SK-N-SH (cell line): ENCODE measurements at regions not wholly inside any gene's neighbourhood (a gene's known extent, or its start where the extent isn't known, plus 50 kb on each side); places are given as distances from the start of the nearest gene placed in this dataset.

Experiments used
- CTCF ChIA-PET: fragments of 300-600, 350-600 bp; formaldehyde crosslinking; extraction: SDS; loops from one replicate; lab custom pipeline; 2021; lab: Yijun Ruan, JAX
- POLR2A ChIA-PET: fragments of 350-600 bp; sonication (Branson Sonifier 250); formaldehyde crosslinking; extraction: SDS; loops from one replicate; lab custom pipeline; 2020; ENCODE audit warnings: antibody characterized with exemption, inconsistent platforms; lab: Yijun Ruan, JAX
- DNase-seq: peaks from one replicate; pipeline ENCODE4 v3.0.0; 2012
- H2AFZ ChIP-seq: fragments of 200-600 bp; sonication (generic); 2 replicates; pipeline ENCODE4 v1.8.1; 2016; ENCODE audit warnings: antibody characterized with exemption, mild to moderate bottlenecking, low read depth
- H3F3A ChIP-seq: fragments of 200-600 bp; sonication (generic); replicated peaks from 2 replicates; pipeline ENCODE3; 2016; ENCODE audit warnings: antibody characterized with exemption, mild to moderate bottlenecking; ENCODE audit not compliant: insufficient read depth
- H3K27ac ChIP-seq, 2 experiments: fragments of 200-500 bp in 1 of 2; fragments of 200-600 bp in 1 of 2; sonication (Bioruptor generic) in 1 of 2; sonication (generic), shearing (Covaris generic) in 1 of 2; 2 replicates each; pipeline versions ENCODE4 v1.5.1 to v1.6.1; 2014 to 2016; ENCODE audit warnings: low read depth in 2 of 2, inconsistent platforms in 1 of 2, low read length in 1 of 2, mild to moderate bottlenecking in 1 of 2, mixed read lengths in 1 of 2
- H3K27me3 ChIP-seq: fragments of 200-600 bp; sonication (generic), shearing (Covaris generic); 2 replicates; pipeline ENCODE4 v1.6.1; 2016; ENCODE audit warnings: mixed run types; ENCODE audit not compliant: insufficient read depth
- H3K36me3 ChIP-seq, 2 experiments: fragments of 200-500 bp in 1 of 2; fragments of 200-600 bp in 1 of 2; sonication (Bioruptor generic) in 1 of 2; sonication (generic) in 1 of 2; replicated peaks in 1 of 2; 2 replicates each; pipeline versions ENCODE3 to v1.5.1; 2014 to 2016; ENCODE audit warnings: low read length in 1 of 2, mild to moderate bottlenecking in 1 of 2; ENCODE audit not compliant: insufficient read depth in 2 of 2, control insufficient read depth in 1 of 2
- H3K4me1 ChIP-seq, 2 experiments: fragments of 200-500 bp in 1 of 2; fragments of 200-600 bp in 1 of 2; sonication (Bioruptor generic) in 1 of 2; sonication (generic), shearing (Covaris generic) in 1 of 2; 2 replicates each; pipeline versions ENCODE4 v1.5.1 to v1.6.1; 2014 to 2016; ENCODE audit warnings: low read depth in 1 of 2, low read length in 1 of 2, mixed run types in 1 of 2; ENCODE audit not compliant: insufficient read depth in 2 of 2, control insufficient read depth in 1 of 2
- H3K4me2 ChIP-seq: fragments of 200-600 bp; sonication (generic), shearing (Covaris generic); 2 replicates; pipeline ENCODE4 v1.6.1; 2017; ENCODE audit warnings: mixed run types
- H3K4me3 ChIP-seq, 2 experiments: fragments of 200-500 bp in 1 of 2; fragments of 200-600 bp in 1 of 2; sonication (Bioruptor generic) in 1 of 2; sonication (generic), shearing (Covaris generic) in 1 of 2; 2 replicates each; pipeline versions ENCODE4 v1.5.1 to v1.8.1; 2014 to 2016; ENCODE audit warnings: low read depth in 2 of 2, inconsistent platforms in 1 of 2, low read length in 1 of 2, mild to moderate bottlenecking in 1 of 2, mixed read lengths in 1 of 2, moderate library complexity in 1 of 2
- H3K79me2 ChIP-seq: fragments of 200-600 bp; sonication (generic); 2 replicates; pipeline ENCODE4 v1.8.1; 2017; ENCODE audit warnings: mild to moderate bottlenecking; ENCODE audit not compliant: insufficient read depth
- H3K9ac ChIP-seq: fragments of 200-600 bp; sonication (generic); 2 replicates; pipeline ENCODE4 v1.6.1; 2017; ENCODE audit warnings: mixed run types
- H3K9me2 ChIP-seq: fragments of 200-600 bp; sonication (generic); 2 replicates; pipeline ENCODE4 v1.6.1; 2017; ENCODE audit warnings: mixed run types
- H3K9me3 ChIP-seq: fragments of 200-600 bp; sonication (generic); 2 replicates; pipeline ENCODE4 v1.6.1; 2017; ENCODE audit warnings: mixed run types, mild to moderate bottlenecking, moderate library complexity
- H4K20me1 ChIP-seq: fragments of 200-600 bp; sonication (generic); 2 replicates; pipeline ENCODE4 v1.6.1; 2017; ENCODE audit warnings: mild to moderate bottlenecking, mixed run types; ENCODE audit not compliant: insufficient read depth
- CTCF ChIP-seq: fragments of 200-600 bp; sonication (generic); IDR thresholded peaks from 2 replicates; pipeline ENCODE4 v1.6.1; 2017; ENCODE audit warnings: antibody characterized with exemption, mild to moderate bottlenecking, moderate library complexity
- ELF1 ChIP-seq: IDR thresholded peaks from 2 replicates; pipeline ENCODE4 v1.4.0; 2012
- EP300 ChIP-seq, 2 experiments: IDR thresholded peaks; 2 replicates each; pipeline versions ENCODE4 v1.4.0 to v1.6.1; 2012; ENCODE audit warnings: borderline replicate concordance in 1 of 2, low read depth in 1 of 2, low read length in 1 of 2
- EZH2phosphoT487 ChIP-seq: fragments of 200-600 bp; sonication (generic); IDR thresholded peaks from 2 replicates; pipeline ENCODE4 v1.6.1; 2017; ENCODE audit warnings: low read depth, mixed run types, mild to moderate bottlenecking, antibody characterized with exemption, moderate library complexity, borderline replicate concordance
- FOSL2 ChIP-seq: IDR thresholded peaks from 2 replicates; pipeline ENCODE4 v1.4.0; 2012; ENCODE audit warnings: low read depth, mild to moderate bottlenecking, moderate library complexity, borderline replicate concordance
- GATA2 ChIP-seq: sonication (generic); formaldehyde crosslinking; IDR thresholded peaks from 2 replicates; pipeline ENCODE4 v1.5.0; 2020; ENCODE audit warnings: mild to moderate bottlenecking, missing genetic modification reagents
- JUND ChIP-seq: IDR thresholded peaks from 2 replicates; pipeline ENCODE4 v1.4.0; 2012
- MAX ChIP-seq: IDR thresholded peaks from 2 replicates; pipeline ENCODE4 v1.4.0; 2012; ENCODE audit warnings: low read depth
- MEF2A ChIP-seq: IDR thresholded peaks from 2 replicates; pipeline ENCODE4 v1.4.0; 2012; ENCODE audit warnings: low read depth, borderline replicate concordance
- MXI1 ChIP-seq: IDR thresholded peaks from 2 replicates; pipeline ENCODE4 v1.6.1; 2012; ENCODE audit warnings: mild to moderate bottlenecking, low read depth, low read length, improper control_type of control experiment
- NRF1 ChIP-seq: IDR thresholded peaks from 2 replicates; pipeline ENCODE4 v1.6.1; 2012; ENCODE audit warnings: low read depth, mild to moderate bottlenecking, low read length
- RCOR1 ChIP-seq: fragments of 150-350 bp; IDR thresholded peaks from 2 replicates; pipeline ENCODE4 v1.6.1; 2017; ENCODE audit warnings: antibody characterized with exemption, low read length
- REST ChIP-seq: IDR thresholded peaks from 2 replicates; pipeline ENCODE4 v1.6.1; 2012; ENCODE audit warnings: mild to moderate bottlenecking, low read depth, low read length, moderate library complexity
- RFX5 ChIP-seq: IDR thresholded peaks from 2 replicates; pipeline ENCODE4 v1.6.1; 2012; ENCODE audit warnings: mild to moderate bottlenecking, improper control_type of control experiment, low read length
- SIN3A ChIP-seq: IDR thresholded peaks from 2 replicates; pipeline ENCODE4 v1.6.1; 2012; ENCODE audit warnings: low read depth, mild to moderate bottlenecking, low read length, moderate library complexity, borderline replicate concordance
- SMC3 ChIP-seq: IDR thresholded peaks from 2 replicates; pipeline ENCODE4 v1.6.1; 2012; ENCODE audit warnings: low read depth, low read length, improper control_type of control experiment
- TCF12 ChIP-seq: IDR thresholded peaks from 2 replicates; pipeline ENCODE4 v1.4.0; 2012
- YY1 ChIP-seq: IDR thresholded peaks from 2 replicates; pipeline ENCODE4 v1.4.0; 2012; ENCODE audit warnings: low read depth, mild to moderate bottlenecking
- WGBS: methylation state at CpG from one replicate; pipeline ENCODE4 v1.1.6; 2017; ENCODE audit warnings: low lambda C conversion rate; 5-methylcytosine and 5-hydroxymethylcytosine counted together

GRCh38 chr18:77668219-77668618 lies 418.6 kb downstream of the GALR1 start:
- H3K9me3 ChIP-seq = no peaks in the 10 kb centered on the region
- TF ChIP-seq RCOR1 = no peak
- TF ChIP-seq ELF1 = no peak
- no peak for TF ChIP-seq MAX
- no peak for TF ChIP-seq YY1
- TF ChIP-seq SMC3 = no peak
- ChIA-PET POLR2A (no interaction called here), CTCF (interaction anchor here (2.2 kb wide), 1 partner anchor 17 kb away, joined by 5 read pairs; no protein-coding TSS in a partner anchor)
- no peaks in the 10 kb centered on the region for H3K4me1 ChIP-seq
- H3K36me3 ChIP-seq = no peaks in the 10 kb centered on the region
- no peaks in the 10 kb centered on the region for H3K9me2 ChIP-seq
- H4K20me1 ChIP-seq = no peaks in the 10 kb centered on the region
- DNase-seq = no peak
- no peak overlapping the region for H3K27ac ChIP-seq
- no peak overlapping the region for H2AFZ ChIP-seq
- no peak overlapping the region for H3K4me3 ChIP-seq
- WGBS = 58% methylated on average over 3 of the region's 26 CpGs
- H3K79me2 ChIP-seq = no peaks in the 10 kb centered on the region
- H3F3A ChIP-seq = no peaks in the 10 kb centered on the region
- no peak overlapping the region for H3K9ac ChIP-seq
- H3K4me2 ChIP-seq = no peak overlapping the region
- H3K27me3 ChIP-seq = no peaks in the 10 kb centered on the region

- Histone ChIP-seq H3K36me3 (no peaks in the 10 kb centered on the region), H3K27ac (no peak overlapping the region), H3K9me2 (no peaks in the 10 kb centered on the region), H3K4me3 (no peak overlapping the region), H3K79me2 (no peaks in the 10 kb centered on the region), H3K9ac (no peak overlapping the region), H3F3A (no peaks in the 10 kb centered on the region), H2AFZ (no peak overlapping the region), H3K4me1 (no peaks in the 10 kb centered on the region), H3K27me3 (no peaks in the 10 kb centered on the region), H3K9me3 (no peaks in the 10 kb centered on the region), H3K4me2 (no peak overlapping the region), H4K20me1 (no peaks in the 10 kb centered on the region)
- CTCF ChIA-PET = no interaction called here
- no peak for DNase-seq
- TF ChIP-seq EZH2phosphoT487 (no peak), TCF12 (no peak)
- WGBS = 4% methylated on average over 4 of the region's 4 CpGs
- POLR2A ChIA-PET = no interaction called here
Measured at GRCh38 chr18:77669331-77669730, 419.7 kb downstream of the GALR1 start.

GRCh38 chr18:77671456-77672167 lies 422.0 kb downstream of the GALR1 start:
- H4K20me1 ChIP-seq = no peaks in the 10 kb centered on the region
- H3K9me2 ChIP-seq = no peaks in the 10 kb centered on the region
- CTCF ChIA-PET = no interaction called here
- H3K9me3 ChIP-seq = no peaks in the 10 kb centered on the region
- no peaks in the 10 kb centered on the region for H3F3A ChIP-seq
- no peaks in the 10 kb centered on the region for H3K79me2 ChIP-seq
- 37% methylated on average over 23 of the region's 23 CpGs for WGBS
- no peak overlapping the region for H3K9ac ChIP-seq
- H2AFZ ChIP-seq = no peak overlapping the region
- no peak overlapping the region for H3K27ac ChIP-seq
- no peaks in the 10 kb centered on the region for H3K4me1 ChIP-seq
- no peak overlapping the region for H3K4me2 ChIP-seq
- no peaks in the 10 kb centered on the region for H3K36me3 ChIP-seq
- no peak for DNase-seq
- H3K4me3 ChIP-seq = no peak overlapping the region
- POLR2A ChIA-PET = no interaction called here
- no peaks in the 10 kb centered on the region for H3K27me3 ChIP-seq
- TF ChIP-seq MXI1 (no peak), JUND (no peak), SIN3A (no peak), EP300 (IDR thresholded peaks at IDR 0.05; ENCODE audit: borderline replicate concordance in 1 of 2, low read depth in 1 of 2, low read length in 1 of 2) (no peak), CTCF (no peak), RCOR1 (no peak), GATA2 (CRISPR knock-in tag) (no peak), MEF2A (no peak), RFX5 (no peak), REST (no peak), FOSL2 (no peak), TCF12 (no peak), NRF1 (no peak), SMC3 (no peak)
